HG03196 (cell line): ENCODE measurements at regions not wholly inside any gene's neighbourhood (a gene's known extent, or its start where the extent isn't known, plus 50 kb on each side); places are given as distances from the start of the nearest gene placed in this dataset.

Experiments
- ATAC-seq: cut with Tn5 transposase; IDR thresholded peaks from one replicate; pipeline ENCODE4 v1.9.1; 2021; ENCODE audit not compliant: unreplicated experiment

- no peak for ATAC-seq
Observed at GRCh38 chr5:89283728-89284493, 400.9 kb upstream of the MEF2C start.

- ATAC-seq, result no peak
Observed at GRCh38 chr5:89282554-89283510, 399.8 kb upstream of the MEF2C start.

- no peak for ATAC-seq
Observed at GRCh38 chr5:89281766-89282553, 399.0 kb upstream of the MEF2C start.

GRCh38 chr5:89281211-89281610 lies 398.2 kb upstream of the MEF2C start:
- no peak for ATAC-seq

- ATAC-seq, result no peak
Observed at GRCh38 chr5:89280103-89281037, 397.4 kb upstream of the MEF2C start.

- no peak for ATAC-seq
Observed at GRCh38 chr5:89279391-89280036, 396.5 kb upstream of the MEF2C start.

- no peak for ATAC-seq
Observed at GRCh38 chr5:89277816-89278215, 394.8 kb upstream of the MEF2C start.

- ATAC-seq, result no peak
Observed at GRCh38 chr5:89276566-89277305, 393.8 kb upstream of the MEF2C start.

- no peak for ATAC-seq
Observed at GRCh38 chr5:89275066-89275855, 392.3 kb upstream of the MEF2C start.

- ATAC-seq, result no peak
Observed at GRCh38 chr5:89273289-89273688, 390.3 kb upstream of the MEF2C start.

- ATAC-seq, result no peak
Observed at GRCh38 chr5:89270901-89271300, 387.9 kb upstream of the MEF2C start.

- ATAC-seq, result no peak
Observed at GRCh38 chr5:89269721-89270120, 386.7 kb upstream of the MEF2C start.

- no peak for ATAC-seq
Observed at GRCh38 chr5:89268460-89268859, 385.5 kb upstream of the MEF2C start.

- no peak for ATAC-seq
Observed at GRCh38 chr5:89267788-89268187, 384.8 kb upstream of the MEF2C start.

GRCh38 chr5:89265511-89266179 lies 382.7 kb upstream of the MEF2C start:
- ATAC-seq, result no peak

- no peak for ATAC-seq
Observed at GRCh38 chr5:89263846-89264245, 380.9 kb upstream of the MEF2C start.

- ATAC-seq, result no peak
Observed at GRCh38 chr5:89262030-89262429, 379.0 kb upstream of the MEF2C start.

- ATAC-seq, result no peak
Observed at GRCh38 chr5:89260254-89260653, 377.3 kb upstream of the MEF2C start.
